DMS 273 (cell line): ENCODE measurements at regions not wholly inside any gene's neighbourhood (a gene's known extent, or its start where the extent isn't known, plus 50 kb on each side); places are given as distances from the start of the nearest gene placed in this dataset.

ENCODE experiments used
- DNase-seq: peaks from one replicate; lab custom pipeline; 2025; ENCODE audit not compliant: unreplicated experiment; lab: John Stamatoyannopoulos, UW

DNA sequence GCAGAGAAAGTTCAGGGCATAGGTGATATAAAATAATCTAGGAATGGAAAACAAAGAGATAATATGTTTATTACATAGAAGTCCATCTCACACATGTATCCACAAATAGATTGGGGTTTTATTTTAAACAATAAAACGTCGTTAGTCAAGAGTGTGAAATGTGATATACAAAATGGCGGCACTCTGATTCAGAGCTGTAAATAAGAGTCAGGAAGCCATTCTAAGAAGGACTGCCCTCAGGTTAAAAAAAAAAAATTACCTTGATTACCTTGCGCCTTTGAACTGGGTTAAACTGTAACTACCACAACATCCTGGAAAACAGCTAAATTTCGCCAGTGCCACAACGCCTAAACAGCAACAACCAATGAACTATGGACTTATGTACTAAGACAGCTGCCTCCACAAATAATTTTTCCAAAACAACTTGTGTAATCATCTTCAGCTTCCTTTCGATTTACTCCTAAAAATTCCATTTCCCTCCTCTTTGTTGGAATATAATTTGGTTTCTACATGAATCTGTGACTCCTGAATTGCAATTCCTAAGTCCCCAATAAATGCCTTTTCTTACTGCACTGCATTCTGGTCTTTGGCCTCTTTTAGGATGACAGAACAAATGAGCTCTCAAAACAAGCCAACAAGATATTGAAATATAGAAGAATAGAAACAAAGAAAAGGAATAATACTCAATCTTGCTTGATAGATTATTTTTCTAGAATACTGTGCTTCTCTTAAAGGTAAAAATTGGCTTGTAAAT, 1019.5 kb upstream of the MAP3K7 start:
- no peak for DNase-seq

DNA sequence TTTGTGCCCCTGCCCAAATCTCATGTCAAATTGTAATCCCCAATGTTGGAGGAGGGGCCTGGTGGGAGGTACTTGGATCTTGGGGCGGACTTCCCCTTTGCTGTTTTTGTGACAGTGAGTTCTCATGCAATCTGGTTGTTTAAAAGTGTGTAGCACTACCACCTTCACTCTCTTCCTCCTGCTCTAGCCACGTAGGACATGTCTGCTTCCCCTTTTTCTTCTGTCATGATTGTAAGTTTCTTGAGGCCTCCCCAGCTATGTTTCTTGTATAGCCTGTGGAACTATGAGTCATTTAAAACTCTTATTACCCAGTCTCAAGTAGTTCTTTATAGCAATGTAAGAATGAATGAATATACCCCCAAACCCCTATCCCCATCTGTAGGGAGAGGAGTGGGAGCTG, 1013.7 kb upstream of the MAP3K7 start:
- no peak for DNase-seq

GRCh38 chr6:91590191-91590590, 1003.3 kb upstream of the MAP3K7 start:
- DNase-seq: no peak

DNA sequence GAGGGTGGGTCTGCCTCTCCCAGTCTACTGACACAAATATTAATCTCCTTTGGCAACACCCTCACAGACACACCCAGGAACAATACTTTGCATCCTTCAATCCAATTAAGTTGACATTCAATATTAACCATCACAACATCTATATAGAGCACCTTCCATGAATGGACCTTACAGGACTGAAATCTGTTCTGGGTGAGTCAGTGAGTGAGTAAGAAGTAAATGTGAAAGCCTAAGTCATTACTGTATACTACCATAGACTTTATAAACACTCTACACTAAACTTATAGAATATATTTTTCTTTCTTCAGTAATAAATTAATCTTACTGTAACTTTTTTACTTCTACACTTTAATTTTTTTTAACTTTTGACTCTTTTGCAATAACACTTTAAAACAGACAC, 993.8 kb upstream of the MAP3K7 start:
- DNase-seq: no peak

DNA sequence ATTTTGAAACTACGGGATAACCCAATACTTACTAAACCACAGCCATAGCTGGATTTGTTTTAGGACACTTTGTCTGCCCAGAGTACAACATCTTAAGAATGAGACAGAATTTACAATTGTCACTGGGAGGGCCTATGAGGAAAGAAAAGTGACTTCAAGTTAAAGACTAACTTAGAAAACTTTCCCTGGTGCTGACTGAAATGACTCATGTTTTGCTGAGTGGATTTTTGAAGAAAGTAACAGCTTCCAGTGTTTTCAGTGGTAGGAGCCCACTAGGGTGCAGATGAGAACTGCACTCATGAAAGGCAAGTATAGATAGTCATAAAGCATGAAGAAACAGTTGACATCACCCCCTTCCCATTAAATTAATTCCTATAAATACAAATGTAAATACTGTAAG, 988.2 kb upstream of the MAP3K7 start:
- no peak for DNase-seq

- no peak for DNase-seq
Observed at GRCh38 chr6:91573826-91574416, 987.0 kb upstream of the MAP3K7 start.

- no peak for DNase-seq
Observed at GRCh38 chr6:91572878-91573277, 986.0 kb upstream of the MAP3K7 start.

DNA sequence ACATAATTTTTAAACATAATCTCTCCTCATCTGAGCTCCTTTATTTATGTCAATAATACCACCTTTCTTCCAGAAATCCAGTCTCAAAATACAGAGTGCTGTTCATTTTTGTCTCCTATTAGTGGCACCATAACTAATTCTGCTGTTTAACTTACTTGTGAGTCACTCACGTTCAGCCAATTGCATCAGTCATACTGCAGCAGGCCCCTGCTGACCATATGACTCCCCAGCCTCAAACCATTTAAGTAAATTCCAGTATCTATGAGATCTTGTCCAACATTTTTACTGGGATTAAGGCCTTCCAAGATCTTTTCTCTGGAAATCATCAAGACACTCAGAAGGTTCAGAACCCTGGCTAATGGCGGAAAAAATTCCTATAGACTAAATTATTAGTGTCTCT, 982.2 kb upstream of the MAP3K7 start:
- DNase-seq: no peak

- no peak for DNase-seq
Observed at GRCh38 chr6:91566467-91566866, 979.6 kb upstream of the MAP3K7 start.

GRCh38 chr6:91565207-91565606, 978.3 kb upstream of the MAP3K7 start:
- no peak for DNase-seq

DNA sequence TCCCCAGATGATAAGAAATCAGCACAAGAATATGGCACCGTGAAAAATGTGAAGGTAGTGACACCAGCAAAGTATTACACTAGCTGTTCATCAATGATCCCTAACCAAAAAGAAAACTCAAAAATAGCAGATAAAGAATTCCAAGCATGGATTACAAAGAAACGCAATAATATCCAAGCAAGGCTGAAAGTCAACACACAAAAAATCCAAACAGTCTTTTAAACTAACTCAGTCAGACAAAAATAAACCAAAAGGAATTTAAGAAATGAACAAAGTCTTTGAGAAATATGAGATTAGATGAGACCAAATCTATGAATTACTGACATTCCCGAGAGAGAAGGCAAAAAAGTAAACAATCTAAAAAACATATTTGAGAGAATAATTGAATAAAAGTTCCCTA, 976.1 kb upstream of the MAP3K7 start:
- no peak for DNase-seq

- no peak for DNase-seq
Observed at GRCh38 chr6:91560409-91560808, 973.5 kb upstream of the MAP3K7 start.

DNA sequence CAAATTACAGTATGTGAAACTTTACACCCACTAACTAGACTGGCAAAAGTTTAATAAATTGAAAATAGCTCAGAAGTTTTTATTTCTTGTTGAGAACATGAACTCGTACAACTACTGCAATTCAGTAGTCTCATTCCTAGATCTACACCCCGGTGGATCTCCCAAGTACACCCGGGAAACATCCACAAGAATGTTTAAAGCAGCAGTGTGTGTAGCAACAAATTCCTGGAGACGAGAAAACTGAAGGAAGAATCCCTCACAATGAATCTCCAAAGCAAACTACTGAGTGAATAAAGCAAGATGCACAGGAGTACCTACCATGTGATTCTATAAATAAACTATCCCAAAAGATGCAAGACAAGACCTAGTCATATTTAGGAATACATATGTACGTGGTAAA, 954.0 kb upstream of the MAP3K7 start:
- DNase-seq: no peak

GRCh38 chr6:91539456-91539855, 952.6 kb upstream of the MAP3K7 start:
- DNase-seq: peak; percentile 64

DNA sequence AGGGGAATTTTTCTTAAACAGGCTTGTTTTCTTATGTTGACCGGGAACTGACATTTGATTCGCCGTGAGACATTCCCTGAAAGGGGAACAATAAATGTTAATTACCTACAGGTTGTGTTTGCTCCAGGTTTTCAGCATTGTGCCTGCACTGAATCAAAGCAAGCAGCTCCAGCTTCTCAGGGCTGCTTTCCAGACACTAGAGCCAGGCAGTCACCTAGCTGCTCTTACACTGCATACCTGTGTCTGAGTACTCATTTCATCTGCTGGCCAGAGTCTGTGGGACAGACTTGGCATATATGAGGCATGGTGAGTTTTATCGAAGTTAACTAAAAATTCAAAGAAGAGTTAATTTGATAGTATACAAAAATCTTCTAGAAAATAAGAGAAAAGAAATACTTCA, 951.8 kb upstream of the MAP3K7 start:
- DNase-seq: peak; percentile 15

DNA sequence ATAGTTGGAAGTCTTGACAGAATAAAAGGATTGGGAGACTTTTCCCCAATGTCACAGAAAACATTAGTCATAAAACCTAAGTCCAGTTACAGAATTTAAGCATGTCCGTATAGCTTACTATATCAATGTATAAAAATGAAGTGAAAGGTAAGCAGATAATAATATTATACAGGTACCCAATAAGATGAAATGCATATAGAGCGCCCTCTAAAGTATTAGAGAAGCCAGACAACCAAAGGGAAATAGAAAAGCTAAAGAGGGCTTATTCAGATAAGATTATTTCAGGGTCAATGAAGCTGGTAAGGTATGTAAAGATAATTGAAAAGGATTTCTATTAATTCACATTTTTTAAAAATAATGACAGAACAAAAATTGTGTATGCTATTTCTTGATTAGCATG, 947.7 kb upstream of the MAP3K7 start:
- DNase-seq: peak; percentile 12

DNA sequence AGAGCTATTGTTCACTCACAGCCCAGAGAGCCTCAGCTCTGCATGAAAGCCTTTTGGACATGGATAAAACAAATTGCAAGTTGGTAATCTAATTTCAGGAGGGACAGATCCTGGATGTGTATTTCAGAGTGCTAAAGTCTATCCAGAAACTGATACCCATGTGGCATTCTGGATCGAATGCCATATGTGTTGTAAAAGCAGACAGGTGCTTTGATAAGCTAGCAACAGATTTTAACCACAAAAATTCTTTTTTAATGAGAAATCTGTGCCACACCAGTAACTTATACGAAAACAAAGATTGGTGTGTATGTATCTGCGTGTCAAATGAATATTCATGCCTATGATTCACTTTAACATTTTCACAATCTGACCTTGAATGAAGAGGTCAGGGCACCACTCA, 936.6 kb upstream of the MAP3K7 start:
- peak; percentile 17 for DNase-seq

GRCh38 chr6:91521999-91522398, 935.1 kb upstream of the MAP3K7 start:
- DNase-seq: no peak

DNA sequence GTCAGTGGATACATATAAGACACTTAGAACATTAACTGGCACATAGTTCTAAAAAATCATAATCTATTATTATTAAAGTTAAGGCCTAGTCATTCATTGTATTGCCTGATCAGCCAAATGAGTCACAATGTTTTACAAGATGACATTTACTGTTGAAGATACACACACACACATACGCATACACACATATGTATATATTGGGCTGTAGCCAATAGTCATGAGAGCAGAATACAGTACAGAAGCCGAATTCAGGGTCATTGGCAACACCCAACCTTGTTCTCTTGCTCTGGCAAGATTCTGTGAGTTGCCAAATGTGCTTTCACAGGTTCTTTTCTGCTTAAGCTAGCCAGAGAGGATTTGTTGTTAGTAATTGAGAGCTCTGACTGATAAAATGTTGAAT, 922.8 kb upstream of the MAP3K7 start:
- no peak for DNase-seq

DNA sequence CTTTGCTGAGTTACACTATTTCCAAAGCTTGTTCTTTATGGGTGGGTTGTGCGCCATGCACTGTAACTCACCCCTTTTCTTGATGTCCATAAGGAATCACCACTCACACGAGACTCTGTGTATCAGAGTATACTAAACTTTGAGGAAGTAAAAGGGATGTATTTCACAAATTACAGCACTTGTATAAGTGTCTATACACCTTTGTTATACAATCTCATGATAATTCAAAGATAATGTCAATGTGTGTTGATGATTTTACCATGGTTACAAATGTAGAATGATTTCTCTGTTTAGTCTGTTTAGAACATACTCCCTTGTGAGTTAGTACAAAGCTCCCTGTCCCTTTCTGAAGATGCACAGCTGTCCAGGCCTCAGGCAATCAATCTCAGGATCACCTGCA, 922.2 kb upstream of the MAP3K7 start:
- DNase-seq: no peak

- DNase-seq: no peak
Observed at GRCh38 chr6:91506509-91506908, 919.6 kb upstream of the MAP3K7 start.

GRCh38 chr6:91505199-91505598, 918.3 kb upstream of the MAP3K7 start:
- DNase-seq: no peak

DNA sequence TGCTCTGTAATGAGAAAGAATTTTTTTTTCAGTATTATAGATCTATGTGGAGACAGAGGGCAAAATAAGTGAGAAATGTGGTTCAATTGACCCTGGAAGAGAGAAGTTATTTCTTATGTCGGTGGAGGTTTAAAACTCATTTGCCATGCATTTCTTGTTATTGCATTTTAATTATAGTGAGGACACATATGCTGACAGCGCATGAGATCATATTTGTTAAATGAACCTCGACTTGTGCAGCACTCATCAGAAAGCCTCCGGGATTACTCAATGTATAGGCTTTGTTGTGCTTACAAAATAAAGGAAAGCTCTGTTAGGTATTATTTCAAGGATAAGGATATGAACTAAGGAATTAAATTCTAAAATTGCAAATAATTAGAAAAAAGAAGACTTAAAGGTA, 915.1 kb upstream of the MAP3K7 start:
- no peak for DNase-seq
